ENCODE measurements at regions not wholly inside any gene's neighbourhood (a gene's known extent, or its start where the extent isn't known, plus 50 kb on each side); places are given as distances from the start of the nearest gene placed in this dataset.
"Not testable (repeated sequence)": the region's sequence is repeated elsewhere in the genome, so short reads cannot be mapped to it uniquely, and the experiment has no call there.

GRCh38 chr4:159944477-159944876, 841.6 kb downstream of the RAPGEF2 start:
- no peak for DNase-seq (ENCODE audit: low spot score)

DNA sequence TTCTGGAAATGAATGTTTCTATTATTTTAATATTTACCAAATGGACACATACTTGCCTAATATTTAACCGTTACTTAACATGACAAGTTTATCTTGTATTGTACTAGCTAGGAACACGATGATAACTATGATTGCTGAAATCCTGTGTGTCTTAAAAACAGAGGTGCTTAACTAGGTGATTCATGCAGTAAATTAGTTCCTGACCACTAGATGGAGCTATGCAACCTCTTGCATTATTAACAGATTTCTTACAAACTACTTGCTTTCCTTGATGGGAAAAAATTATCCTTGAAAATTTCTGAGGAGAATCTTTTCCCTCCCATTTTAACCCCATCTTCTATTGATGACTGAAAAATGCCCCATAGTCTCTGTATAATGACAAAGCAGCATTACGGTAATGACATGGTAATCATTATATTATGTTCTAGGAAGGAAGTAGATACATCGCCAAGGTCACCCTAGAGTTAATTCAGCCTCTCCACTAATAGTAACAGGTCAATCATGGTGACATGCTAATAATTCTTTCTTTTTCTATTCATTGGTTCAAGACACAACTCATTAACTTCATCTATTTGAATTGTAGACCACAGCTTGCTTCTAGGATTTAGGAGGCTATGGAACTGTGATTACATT, 844.2 kb downstream of the RAPGEF2 start:
- no peak for DNase-seq (ENCODE audit: low spot score)

- no peak for DNase-seq (ENCODE audit: low spot score)
These were observed 847.8 kb downstream of the RAPGEF2 start for GRCh38 chr4:159950707-159951106.

DNA sequence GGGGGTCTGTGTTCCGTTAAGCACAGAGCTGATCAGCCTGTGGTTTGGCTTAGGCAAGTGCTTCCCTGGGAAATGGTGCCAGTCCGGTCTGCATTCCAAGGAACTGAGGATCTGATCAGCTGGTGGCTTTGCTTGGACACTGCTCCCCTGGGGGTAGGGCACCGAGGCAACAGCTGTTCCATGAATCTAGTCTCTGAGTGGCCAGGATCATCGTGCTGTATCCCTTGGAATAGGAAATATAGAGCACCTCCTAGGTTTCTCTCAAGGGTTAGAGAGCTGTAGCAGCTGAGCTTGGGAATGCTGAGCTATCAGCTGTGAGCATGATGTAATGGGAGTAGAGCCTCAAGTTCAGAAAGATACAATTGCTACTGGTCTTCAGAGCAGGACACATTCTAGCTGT, 863.9 kb downstream of the RAPGEF2 start:
- no peak for DNase-seq (ENCODE audit: low spot score)

- not testable (repeated sequence) for DNase-seq (ENCODE audit: low spot score)
These were observed 874.1 kb downstream of the RAPGEF2 start for GRCh38 chr4:159976871-159977482.

DNA sequence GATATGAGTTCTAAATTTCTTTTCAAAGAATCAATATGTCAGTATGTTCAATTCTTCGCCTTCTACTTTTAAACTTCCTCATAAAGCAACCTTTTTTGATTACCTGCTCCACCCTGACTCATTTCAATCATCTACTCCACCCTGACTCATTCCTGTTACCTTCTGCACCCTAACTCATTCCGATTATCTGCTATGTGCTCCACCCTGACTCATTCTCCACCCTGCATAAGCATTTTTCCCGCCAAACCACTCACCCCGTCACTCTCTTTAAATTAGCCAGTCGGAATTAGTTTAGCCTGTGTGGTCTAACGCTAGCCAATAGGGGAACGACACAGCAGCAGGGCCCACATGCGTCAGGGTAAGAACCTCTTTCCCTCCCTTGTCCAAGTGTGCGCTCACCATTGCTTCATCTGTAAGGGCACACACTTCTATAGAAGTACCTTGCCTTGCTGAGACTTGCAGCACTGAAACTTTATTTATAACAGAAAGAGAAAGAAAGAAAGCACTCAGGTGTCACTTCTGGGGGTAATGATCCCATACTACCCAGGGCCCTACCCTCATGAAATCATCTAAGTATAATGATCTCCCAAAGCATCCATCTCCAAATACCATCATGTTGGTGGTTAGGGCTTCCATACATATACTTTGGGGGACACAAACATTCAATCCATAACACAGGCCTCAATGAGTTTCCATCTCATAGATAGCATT, 875.2 kb downstream of the RAPGEF2 start:
- DNase-seq (ENCODE audit: low spot score) = no peak

- no peak for DNase-seq (ENCODE audit: low spot score)
These were observed 876.5 kb downstream of the RAPGEF2 start for GRCh38 chr4:159979351-159979750.

DNA sequence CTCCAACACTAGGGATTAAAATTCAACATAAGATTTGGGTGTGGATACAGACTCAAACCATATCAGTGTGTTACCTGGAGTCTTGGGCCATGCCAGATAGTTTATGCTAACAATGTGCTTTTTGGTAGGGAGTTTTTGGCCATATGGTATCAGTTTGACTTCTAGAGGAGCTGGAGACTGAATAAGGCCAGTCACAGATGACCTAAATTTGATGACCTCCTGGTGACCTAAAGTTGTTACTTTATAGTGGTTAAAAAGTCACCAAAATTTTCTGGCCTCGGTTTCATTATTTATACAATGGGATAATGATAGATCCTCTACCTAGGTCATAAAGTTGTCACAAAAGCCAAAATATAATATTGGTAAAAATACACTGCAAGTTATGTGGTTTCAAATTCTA, 877.1 kb downstream of the RAPGEF2 start:
- no peak for DNase-seq (ENCODE audit: low spot score)

- DNase-seq (ENCODE audit: low spot score) = no peak
These were observed 878.1 kb downstream of the RAPGEF2 start for GRCh38 chr4:159980826-159981468.

DNA sequence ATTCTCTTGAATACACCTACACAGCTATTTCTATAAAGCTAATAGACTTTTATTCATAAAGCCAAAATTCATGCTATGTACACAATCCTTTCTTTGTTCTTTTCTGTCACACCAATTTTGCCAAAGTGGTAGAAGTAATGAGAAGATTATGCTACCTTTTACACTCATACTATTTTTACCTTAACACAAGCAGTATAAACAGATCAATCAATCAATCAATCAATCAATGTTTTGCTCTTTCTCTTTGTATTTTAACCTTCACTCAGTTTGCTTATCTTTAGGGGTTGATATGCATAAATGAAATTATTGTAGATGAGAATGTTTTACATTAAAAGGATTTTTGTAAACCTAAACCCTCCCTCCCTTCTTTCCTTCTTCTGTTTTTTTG, 878.6 kb downstream of the RAPGEF2 start:
- DNase-seq (ENCODE audit: low spot score) = no peak

DNA sequence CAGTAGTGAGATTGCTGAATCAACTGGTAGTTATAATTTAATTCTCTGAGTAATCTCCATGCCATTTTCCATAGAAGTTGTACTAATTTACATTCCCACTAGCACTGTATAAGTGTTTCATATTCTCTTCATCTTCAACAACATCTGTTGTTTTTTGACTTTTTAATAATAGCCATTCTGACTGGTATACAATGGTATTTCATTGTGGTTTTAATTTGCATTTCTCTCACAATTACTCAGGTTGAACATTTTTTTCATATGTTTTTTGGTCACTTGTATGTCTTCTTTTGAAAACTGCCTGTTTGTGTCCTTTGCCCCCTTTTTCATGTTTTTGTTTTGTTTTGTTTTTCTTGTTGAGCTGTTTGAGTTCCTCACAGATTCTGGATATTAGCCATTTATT, 880.2 kb downstream of the RAPGEF2 start:
- DNase-seq (ENCODE audit: low spot score) = no peak

DNA sequence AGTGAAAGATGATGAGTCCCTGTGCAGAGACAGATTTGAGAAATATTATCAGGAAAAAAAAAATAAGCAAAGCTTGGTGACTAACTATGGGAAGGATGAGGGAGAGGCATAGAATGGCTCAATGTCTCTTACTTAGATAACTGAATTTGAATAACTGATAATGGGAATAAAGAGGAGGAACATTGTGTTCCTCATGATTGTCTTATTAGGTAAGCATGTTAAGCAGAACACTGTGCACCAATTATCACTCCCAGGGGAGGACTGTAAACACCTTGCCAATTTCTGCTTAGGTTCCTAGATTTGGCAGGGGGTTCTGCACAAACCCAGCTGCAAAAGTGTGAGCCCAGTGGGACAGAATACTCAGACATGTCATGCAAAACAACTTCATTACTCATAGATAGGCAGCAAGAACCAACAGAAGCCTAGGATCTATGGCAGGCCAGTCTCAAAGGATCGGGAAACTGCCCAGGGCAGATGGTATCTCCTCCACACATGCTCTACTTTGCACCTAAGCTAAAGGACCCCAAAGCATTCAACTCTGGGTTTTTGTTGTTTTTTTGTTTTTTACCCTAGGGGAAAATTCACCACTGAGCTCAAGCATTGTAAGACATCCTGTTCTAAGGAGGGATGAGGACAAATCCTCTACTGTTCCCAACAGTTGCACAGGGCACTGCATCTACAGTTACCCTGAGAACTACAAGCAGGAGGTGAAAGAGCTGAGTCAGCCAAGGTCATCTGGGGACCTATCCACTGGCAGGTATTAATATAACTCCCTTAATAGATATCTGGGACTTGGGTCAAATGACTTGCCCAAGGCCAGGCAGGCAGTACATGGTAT, 907.0 kb downstream of the RAPGEF2 start:
- DNase-seq (ENCODE audit: low spot score) = no peak

DNA sequence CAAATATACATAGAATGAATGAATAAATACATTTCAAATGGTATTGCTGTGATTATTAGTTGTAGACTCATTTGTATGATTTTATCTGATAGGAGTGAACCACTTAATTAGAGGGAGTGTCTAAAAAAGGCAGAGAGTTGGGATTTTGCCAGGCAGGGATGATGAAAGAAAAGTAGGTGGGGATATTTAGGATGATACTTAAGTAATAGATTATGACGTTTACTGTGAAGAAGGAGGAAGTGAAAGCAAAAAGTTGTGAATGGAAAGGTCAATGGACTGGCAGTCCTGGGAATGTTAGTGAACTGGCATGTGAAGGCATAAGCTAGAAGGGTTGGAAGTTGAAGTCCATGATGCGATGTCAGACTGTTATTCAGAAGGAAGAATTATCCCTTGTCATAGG, 917.1 kb downstream of the RAPGEF2 start:
- DNase-seq (ENCODE audit: low spot score) = no peak

DNA sequence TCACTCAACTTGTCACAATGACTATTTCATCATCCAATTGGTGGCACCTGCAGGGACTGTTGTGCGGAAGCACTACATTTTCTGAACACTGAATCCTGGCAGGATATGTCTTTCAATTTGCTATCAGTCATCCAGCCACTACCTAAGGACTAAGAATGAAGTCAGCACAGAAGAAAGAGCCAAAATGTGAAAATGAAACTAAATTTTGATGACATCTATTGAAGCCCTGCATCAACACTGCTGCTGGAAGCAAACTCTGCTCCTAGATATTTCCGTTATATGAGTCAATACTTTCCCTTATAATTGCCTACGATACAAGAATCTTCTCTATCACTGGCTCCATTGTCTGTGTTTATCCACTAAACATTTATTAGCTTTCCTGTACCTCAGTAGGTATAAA, 917.9 kb downstream of the RAPGEF2 start:
- DNase-seq (ENCODE audit: low spot score) = no peak

DNA sequence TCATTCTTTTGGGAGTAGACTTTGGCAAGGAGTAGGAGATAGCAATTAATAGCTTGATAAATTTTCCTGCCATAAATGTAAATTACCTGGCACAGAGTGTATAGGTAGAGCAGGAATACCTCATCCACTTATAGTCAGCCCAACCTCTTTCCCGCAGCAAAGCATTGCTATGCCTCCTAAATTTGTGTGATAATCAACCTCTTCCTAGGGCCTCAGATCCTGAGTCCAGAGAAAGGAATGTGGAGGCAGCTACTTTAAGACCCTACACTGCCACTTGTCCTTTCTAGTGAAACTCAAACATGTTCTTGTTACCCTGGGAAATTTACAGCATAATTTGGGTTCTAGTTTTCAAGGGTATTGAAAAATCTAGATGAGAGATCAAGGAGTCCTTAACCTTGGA, 919.0 kb downstream of the RAPGEF2 start:
- no peak for DNase-seq (ENCODE audit: low spot score)

- no peak for DNase-seq (ENCODE audit: low spot score)
These were observed 923.8 kb downstream of the RAPGEF2 start for GRCh38 chr4:160026721-160027120.

DNA sequence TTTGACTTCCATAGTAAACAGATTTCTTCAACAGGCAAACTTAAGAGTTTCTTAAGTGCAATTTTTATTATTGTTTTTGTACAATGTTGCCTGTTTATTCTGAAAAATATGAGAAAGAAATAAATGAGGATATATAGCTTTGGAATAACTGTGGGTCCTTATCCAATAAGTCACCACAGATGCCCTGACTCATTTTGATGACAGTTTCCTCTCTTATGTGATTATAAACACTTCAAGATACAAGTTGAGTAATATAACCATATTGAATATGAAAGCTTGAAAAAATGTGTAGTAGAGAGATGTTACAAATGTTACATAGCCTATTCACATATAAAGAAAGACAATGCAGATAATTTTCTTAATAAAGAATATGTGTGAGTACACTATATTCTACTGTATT, 931.6 kb downstream of the RAPGEF2 start:
- DNase-seq (ENCODE audit: low spot score) = no peak

GRCh38 chr4:160038615-160039014, 935.7 kb downstream of the RAPGEF2 start:
- no peak for DNase-seq (ENCODE audit: low spot score)

DNA sequence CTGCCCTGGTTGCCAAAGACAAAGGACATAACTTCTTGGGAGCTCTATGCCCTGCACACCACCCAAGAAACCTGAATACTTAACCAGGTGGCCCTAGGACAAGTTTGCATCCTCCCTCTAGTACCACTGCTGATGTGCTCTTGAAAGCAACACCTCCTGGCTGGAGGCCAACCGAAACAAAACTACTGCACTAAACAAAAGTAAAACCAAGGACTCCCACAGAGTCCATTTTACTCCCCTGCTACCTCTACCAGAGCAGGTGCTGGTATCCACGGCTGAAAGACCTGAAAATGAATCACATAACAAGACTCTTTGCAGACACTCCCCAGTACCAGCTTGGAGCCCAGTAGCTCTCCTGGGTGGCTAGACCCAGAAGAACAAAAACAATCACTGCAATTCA, 941.8 kb downstream of the RAPGEF2 start:
- no peak for DNase-seq (ENCODE audit: low spot score)

- DNase-seq (ENCODE audit: low spot score) = no peak
These were observed 979.7 kb downstream of the RAPGEF2 start for GRCh38 chr4:160082432-160083207.

GRCh38 chr4:160091631-160092030, 988.8 kb downstream of the RAPGEF2 start:
- no peak for DNase-seq (ENCODE audit: low spot score)
